HG02571 (cell line): ENCODE measurements at regions not wholly inside any gene's neighbourhood (a gene's known extent, or its start where the extent isn't known, plus 50 kb on each side); places are given as distances from the start of the nearest gene placed in this dataset.

Experiments used
- ATAC-seq: cut with Tn5 transposase; IDR thresholded peaks from one replicate; pipeline ENCODE4 v1.9.1; 2021; ENCODE audit warnings: mild to moderate bottlenecking, moderate library complexity; ENCODE audit not compliant: unreplicated experiment

DNA sequence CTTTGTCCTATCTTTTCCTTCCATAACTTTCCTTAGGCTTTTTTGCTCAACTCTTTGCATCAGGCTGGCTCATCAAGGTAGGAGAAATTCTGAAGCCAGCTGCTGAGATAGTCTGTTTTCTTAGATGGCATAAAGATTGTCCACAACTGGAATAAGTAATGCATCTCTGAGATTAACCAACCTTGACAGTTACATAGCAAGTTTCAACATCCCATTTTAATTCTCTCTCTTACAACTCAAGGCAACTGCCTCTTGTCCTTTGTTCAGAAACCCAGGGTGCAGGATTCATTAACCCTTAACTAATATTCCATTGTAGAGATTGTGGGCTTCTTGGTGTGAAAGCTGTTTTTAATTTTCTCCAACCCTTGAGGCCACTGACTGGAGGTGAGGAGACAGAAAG, 239.2 kb downstream of the LACC1 start:
- ATAC-seq = no peak

DNA sequence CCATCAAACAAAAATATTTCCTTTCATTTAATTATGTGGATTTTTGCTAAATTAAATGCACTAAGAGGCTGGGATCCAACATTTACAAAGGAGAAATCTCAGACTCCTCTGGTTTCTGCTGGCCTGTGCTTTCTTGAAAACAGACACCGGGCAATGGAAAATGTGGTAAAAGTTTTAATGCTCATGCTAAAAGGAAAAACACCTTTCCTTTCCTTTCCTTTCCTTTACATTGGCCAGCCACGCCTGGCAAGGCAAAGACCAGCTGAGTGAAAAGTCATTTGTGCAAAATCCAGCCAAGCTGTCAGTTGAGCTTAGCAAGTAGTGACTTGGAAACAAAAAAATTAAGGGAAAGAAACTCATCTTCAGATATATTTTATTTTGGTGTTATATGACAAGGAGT, 240.3 kb downstream of the LACC1 start:
- ATAC-seq = no peak

DNA sequence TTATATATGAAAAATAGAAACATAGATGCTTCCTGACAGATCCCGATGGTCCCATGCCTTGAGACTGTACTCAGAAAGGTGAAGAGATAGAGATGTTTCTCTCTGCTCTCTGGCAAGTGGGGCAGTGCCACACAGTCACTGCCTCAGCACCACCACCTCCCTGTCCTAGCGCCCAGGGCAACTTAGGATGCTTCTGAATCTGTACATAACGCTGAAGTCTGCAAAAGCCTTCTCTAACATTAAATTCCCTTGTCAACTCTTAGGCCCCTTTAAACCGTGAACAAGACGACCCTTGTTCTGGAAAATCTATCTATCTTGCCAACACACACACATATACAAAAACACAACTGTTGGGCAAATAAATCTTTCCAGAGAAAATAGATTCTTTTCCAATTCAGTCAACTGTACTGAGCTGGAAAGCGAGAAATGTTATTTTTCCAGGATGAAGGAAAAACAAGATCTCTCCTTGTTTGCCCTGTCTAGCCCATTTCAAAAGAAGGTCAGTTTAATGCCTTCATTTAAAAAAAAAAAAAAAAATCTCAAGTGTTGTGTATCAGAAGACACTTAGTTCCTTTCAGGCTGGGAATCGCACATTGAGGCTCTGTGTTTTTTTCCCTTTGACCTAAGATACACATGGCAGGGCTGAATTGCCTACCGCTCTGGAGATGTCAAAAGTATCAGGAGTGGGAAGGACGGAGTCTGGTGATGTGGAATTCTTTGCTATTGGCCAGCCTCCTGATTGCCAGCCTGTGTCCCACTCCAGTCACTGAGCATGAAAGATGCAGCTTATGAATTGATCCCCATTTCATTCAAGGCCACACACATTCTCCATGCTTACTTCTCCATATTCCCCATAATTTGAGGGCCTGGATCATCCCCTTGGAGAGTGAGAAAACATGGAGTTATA, 241.4 kb downstream of the LACC1 start:
- ATAC-seq = no peak

DNA sequence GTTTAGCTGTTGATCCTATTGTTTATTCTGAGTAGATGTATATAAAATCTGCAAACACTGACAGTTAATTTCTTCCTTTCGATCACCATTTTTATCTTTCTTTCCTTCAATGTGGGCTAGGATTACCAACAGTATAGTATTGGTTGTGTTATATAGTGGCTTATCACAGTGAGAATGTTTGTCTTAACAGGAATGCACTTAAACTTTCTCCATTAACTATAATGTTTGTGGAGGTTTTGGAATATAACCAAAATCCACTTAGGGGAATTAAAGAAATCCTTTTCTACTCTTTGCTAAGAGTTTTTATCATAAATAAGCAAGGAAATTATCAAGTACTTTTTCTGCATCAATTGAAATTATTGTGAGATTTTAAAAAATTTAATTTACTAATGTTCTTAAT, 244.6 kb downstream of the LACC1 start:
- ATAC-seq = no peak

- no peak for ATAC-seq
Observed at GRCh38 chr13:44125943-44126469, 246.3 kb downstream of the LACC1 start.

GRCh38 chr13:44128552-44129001, 245.0 kb upstream of the SERP2 start:
- no peak for ATAC-seq

- no peak for ATAC-seq
Observed at GRCh38 chr13:44129418-44129817, 244.2 kb upstream of the SERP2 start.

DNA sequence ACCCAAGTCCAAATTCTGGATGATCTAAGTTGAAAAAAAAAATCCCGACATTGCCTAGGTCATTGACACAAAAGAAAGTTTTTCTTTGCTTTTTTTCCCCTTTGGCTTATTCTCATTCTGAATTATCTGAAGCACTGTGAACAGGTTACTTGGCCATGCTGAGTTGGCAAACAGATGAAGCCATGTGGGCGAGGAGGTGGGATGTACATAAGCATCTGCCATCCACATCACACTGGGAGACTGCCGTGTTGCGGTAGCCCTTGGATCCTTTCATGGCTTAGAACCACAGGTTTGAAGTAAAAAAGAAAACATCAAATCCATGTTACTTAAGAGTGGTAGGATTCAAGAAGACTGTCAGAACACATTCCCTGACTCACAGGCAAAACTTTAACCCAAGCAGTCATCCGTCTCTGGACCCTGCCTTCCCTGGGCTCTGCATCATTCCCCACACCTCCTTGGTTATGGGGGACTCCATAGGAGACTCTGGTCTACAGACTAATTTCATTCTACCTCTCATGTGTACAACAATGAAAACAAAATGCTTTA, 242.5 kb upstream of the SERP2 start:
- no peak for ATAC-seq

DNA sequence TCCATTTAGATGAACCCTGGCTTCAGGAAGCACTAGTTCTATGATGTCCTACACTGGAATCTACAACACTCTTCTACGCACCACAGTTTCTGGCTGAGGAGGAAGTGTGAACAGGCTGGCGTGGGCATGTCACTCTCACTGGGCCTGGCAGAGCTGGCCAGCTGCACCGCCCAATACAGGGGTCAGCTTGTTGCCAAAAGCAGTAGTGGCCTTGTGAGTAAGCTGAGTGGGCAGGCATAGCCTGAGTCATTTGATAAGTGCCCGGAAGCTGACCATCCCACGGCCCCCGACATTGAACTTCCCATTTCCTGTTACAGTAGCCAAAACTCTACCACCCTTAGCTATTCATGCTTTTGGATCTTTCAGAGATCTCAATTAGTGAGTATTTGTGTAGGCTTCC, 240.9 kb upstream of the SERP2 start:
- ATAC-seq = no peak

DNA sequence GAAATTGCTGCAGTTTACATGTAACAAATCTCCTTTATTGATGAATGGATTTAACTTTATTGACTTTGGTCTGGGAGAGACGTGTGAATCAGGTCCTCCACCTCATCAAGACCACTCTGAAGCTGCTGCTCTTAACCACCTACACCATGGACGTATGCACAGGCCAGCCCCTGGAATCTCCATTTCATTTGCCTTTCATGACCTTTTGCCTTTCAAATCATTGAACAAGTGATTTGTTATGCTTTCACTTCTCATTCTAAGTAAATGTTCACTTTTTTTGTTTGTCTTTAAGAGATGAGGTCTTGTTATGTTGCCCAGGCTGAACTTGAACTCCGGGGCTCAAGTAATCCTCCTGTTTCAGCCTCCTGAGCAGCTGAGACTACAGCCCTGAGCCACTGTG, 240.0 kb upstream of the SERP2 start:
- ATAC-seq = no peak

GRCh38 chr13:44135566-44135965, 238.1 kb upstream of the SERP2 start:
- ATAC-seq = no peak

DNA sequence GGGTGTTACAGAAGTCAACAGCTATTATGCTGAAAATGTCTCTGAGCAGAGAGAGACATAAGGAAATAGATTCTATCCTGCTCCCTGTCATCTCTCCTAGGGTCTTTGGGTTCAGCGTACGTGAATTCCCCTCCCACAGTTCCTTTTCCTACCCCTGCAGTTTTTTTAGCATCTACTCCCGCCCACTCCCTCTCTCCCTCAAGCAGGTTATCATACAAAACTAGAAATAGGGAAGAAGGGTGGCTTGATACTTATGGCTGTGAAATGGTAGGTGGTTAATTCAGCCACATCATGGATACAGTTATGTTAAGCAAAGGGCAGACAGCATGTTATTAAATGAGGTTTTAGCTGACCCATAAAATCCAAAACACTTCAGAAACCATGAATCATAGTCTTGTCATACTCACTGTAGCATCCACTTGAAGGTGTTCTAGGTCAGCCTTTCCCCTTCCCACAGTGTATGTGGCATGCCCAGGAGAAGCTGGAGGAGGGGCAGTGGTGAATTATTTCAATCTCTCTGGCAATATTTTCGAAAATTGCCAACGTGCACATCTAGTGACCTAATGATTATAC, 236.8 kb upstream of the SERP2 start:
- ATAC-seq = no peak

- ATAC-seq = no peak
Observed at GRCh38 chr13:44137466-44137865, 236.2 kb upstream of the SERP2 start.

- ATAC-seq = no peak
Observed at GRCh38 chr13:44140146-44140545, 233.5 kb upstream of the SERP2 start.

DNA sequence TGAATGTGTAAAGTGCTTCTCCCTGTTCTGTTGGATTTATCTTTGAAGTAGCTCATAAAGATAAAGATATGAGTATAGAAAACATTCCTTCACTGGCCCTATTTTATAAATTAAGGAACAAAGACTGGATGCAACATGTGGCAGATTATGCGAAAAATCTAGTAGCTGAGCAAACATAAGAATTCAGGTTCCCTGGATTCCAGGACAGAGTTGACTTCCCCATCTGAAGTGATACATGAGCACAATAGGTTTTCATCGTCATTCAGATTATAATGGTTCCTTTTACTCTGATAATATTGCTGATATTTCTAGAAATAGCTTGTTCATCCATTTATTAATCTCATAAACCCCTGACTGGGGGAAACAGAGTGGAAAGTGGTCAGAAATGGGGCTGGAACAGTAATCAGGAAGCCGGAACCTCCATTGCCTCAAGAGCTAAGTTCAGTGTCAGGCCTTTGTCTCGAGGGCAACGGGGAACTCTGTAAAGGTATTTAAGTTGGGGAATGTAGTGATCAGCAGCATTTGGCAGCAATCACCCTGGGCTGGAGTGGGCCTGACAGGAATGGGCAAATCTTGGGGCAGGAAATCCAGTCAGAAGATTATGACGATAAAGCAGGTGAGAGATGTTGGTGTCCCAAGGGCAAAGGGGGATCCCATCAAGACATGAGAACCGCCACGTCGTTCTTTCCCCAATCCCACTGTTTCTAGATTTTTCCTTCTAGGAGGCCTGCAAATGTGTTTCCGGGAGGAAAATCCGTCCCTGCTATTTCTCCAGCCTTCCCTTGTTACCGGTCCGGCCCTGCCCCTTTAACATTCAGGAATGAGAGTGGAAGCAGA, 232.5 kb upstream of the SERP2 start:
- ATAC-seq = no peak

- ATAC-seq = peak; percentile 100
Observed at GRCh38 chr13:44141725-44142539, 231.7 kb upstream of the SERP2 start.

GRCh38 chr13:44142540-44142867, 231.1 kb upstream of the SERP2 start:
- ATAC-seq = no peak

DNA sequence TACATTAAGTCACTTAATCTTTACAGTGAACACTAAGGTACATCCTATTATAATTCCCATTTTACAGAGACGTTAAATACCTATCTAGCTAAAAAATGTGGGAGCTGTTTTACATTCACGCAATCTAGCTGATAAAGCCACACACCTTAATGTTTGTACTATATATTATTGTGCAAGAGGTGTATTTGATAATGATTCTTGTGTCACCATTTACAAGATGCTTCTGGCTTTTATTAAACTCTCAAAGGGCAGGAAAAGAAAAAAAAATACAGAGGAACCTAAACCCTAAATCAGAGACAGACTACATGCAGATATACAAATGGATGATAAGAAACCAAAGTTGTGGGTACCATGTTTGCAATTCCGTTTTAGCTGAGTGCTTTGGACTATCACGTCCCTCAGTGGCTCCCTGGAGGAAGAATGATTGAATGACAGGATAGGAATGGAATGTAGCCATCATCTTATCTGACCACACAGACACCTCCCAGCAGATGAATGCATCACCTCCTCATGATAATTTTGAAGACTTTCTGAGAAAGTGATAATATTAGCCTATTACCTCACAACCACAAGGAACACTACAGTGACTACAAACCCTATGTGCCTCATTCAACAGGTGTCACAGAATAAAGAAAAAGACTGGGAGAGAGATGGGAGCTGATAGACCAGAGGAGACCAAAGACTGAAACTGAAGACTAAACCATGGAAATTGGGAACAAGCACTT, 230.5 kb upstream of the SERP2 start:
- ATAC-seq = no peak

- ATAC-seq = no peak
Observed at GRCh38 chr13:44146138-44146537, 227.5 kb upstream of the SERP2 start.

- no peak for ATAC-seq
Observed at GRCh38 chr13:44147233-44147632, 226.4 kb upstream of the SERP2 start.
